SK-N-SH (cell line): ENCODE measurements at regions not wholly inside any gene's neighbourhood (a gene's known extent, or its start where the extent isn't known, plus 50 kb on each side); places are given as distances from the start of the nearest gene placed in this dataset.

ENCODE experiments used
- CTCF ChIA-PET: fragments of 300-600, 350-600 bp; formaldehyde crosslinking; extraction: SDS; loops from one replicate; lab custom pipeline; 2021; lab: Yijun Ruan, JAX
- POLR2A ChIA-PET: fragments of 350-600 bp; sonication (Branson Sonifier 250); formaldehyde crosslinking; extraction: SDS; loops from one replicate; lab custom pipeline; 2020; ENCODE audit warnings: antibody characterized with exemption, inconsistent platforms; lab: Yijun Ruan, JAX
- DNase-seq: peaks from one replicate; pipeline ENCODE4 v3.0.0; 2012
- H2AFZ ChIP-seq: fragments of 200-600 bp; sonication (generic); 2 replicates; pipeline ENCODE4 v1.8.1; 2016; ENCODE audit warnings: antibody characterized with exemption, mild to moderate bottlenecking, low read depth
- H3F3A ChIP-seq: fragments of 200-600 bp; sonication (generic); replicated peaks from 2 replicates; pipeline ENCODE3; 2016; ENCODE audit warnings: antibody characterized with exemption, mild to moderate bottlenecking; ENCODE audit not compliant: insufficient read depth
- H3K27ac ChIP-seq, 2 experiments: fragments of 200-500 bp in 1 of 2; fragments of 200-600 bp in 1 of 2; sonication (Bioruptor generic) in 1 of 2; sonication (generic), shearing (Covaris generic) in 1 of 2; 2 replicates each; pipeline versions ENCODE4 v1.5.1 to v1.6.1; 2014 to 2016; ENCODE audit warnings: low read depth in 2 of 2, inconsistent platforms in 1 of 2, low read length in 1 of 2, mild to moderate bottlenecking in 1 of 2, mixed read lengths in 1 of 2
- H3K27me3 ChIP-seq: fragments of 200-600 bp; sonication (generic), shearing (Covaris generic); 2 replicates; pipeline ENCODE4 v1.6.1; 2016; ENCODE audit warnings: mixed run types; ENCODE audit not compliant: insufficient read depth
- H3K36me3 ChIP-seq, 2 experiments: fragments of 200-500 bp in 1 of 2; fragments of 200-600 bp in 1 of 2; sonication (Bioruptor generic) in 1 of 2; sonication (generic) in 1 of 2; replicated peaks in 1 of 2; 2 replicates each; pipeline versions ENCODE3 to v1.5.1; 2014 to 2016; ENCODE audit warnings: low read length in 1 of 2, mild to moderate bottlenecking in 1 of 2; ENCODE audit not compliant: insufficient read depth in 2 of 2, control insufficient read depth in 1 of 2
- H3K4me1 ChIP-seq, 2 experiments: fragments of 200-500 bp in 1 of 2; fragments of 200-600 bp in 1 of 2; sonication (Bioruptor generic) in 1 of 2; sonication (generic), shearing (Covaris generic) in 1 of 2; 2 replicates each; pipeline versions ENCODE4 v1.5.1 to v1.6.1; 2014 to 2016; ENCODE audit warnings: low read depth in 1 of 2, low read length in 1 of 2, mixed run types in 1 of 2; ENCODE audit not compliant: insufficient read depth in 2 of 2, control insufficient read depth in 1 of 2
- H3K4me2 ChIP-seq: fragments of 200-600 bp; sonication (generic), shearing (Covaris generic); 2 replicates; pipeline ENCODE4 v1.6.1; 2017; ENCODE audit warnings: mixed run types
- H3K4me3 ChIP-seq, 2 experiments: fragments of 200-500 bp in 1 of 2; fragments of 200-600 bp in 1 of 2; sonication (Bioruptor generic) in 1 of 2; sonication (generic), shearing (Covaris generic) in 1 of 2; 2 replicates each; pipeline versions ENCODE4 v1.5.1 to v1.8.1; 2014 to 2016; ENCODE audit warnings: low read depth in 2 of 2, inconsistent platforms in 1 of 2, low read length in 1 of 2, mild to moderate bottlenecking in 1 of 2, mixed read lengths in 1 of 2, moderate library complexity in 1 of 2
- H3K79me2 ChIP-seq: fragments of 200-600 bp; sonication (generic); 2 replicates; pipeline ENCODE4 v1.8.1; 2017; ENCODE audit warnings: mild to moderate bottlenecking; ENCODE audit not compliant: insufficient read depth
- H3K9ac ChIP-seq: fragments of 200-600 bp; sonication (generic); 2 replicates; pipeline ENCODE4 v1.6.1; 2017; ENCODE audit warnings: mixed run types
- H3K9me2 ChIP-seq: fragments of 200-600 bp; sonication (generic); 2 replicates; pipeline ENCODE4 v1.6.1; 2017; ENCODE audit warnings: mixed run types
- H3K9me3 ChIP-seq: fragments of 200-600 bp; sonication (generic); 2 replicates; pipeline ENCODE4 v1.6.1; 2017; ENCODE audit warnings: mixed run types, mild to moderate bottlenecking, moderate library complexity
- H4K20me1 ChIP-seq: fragments of 200-600 bp; sonication (generic); 2 replicates; pipeline ENCODE4 v1.6.1; 2017; ENCODE audit warnings: mild to moderate bottlenecking, mixed run types; ENCODE audit not compliant: insufficient read depth
- CHD2 ChIP-seq: fragments of 150-350 bp; IDR thresholded peaks from 2 replicates; pipeline ENCODE4 v1.6.1; 2018; ENCODE audit warnings: low read length; ENCODE audit not compliant: partially characterized antibody
- ELF1 ChIP-seq: IDR thresholded peaks from 2 replicates; pipeline ENCODE4 v1.4.0; 2012
- EP300 ChIP-seq, 2 experiments: IDR thresholded peaks; 2 replicates each; pipeline versions ENCODE4 v1.4.0 to v1.6.1; 2012; ENCODE audit warnings: borderline replicate concordance in 1 of 2, low read depth in 1 of 2, low read length in 1 of 2
- FOXJ3 ChIP-seq: sonication (generic); formaldehyde crosslinking; IDR thresholded peaks from 2 replicates; pipeline ENCODE4 v1.5.1; 2020; ENCODE audit warnings: mild to moderate bottlenecking, missing genetic modification reagents
- MEF2A ChIP-seq: IDR thresholded peaks from 2 replicates; pipeline ENCODE4 v1.4.0; 2012; ENCODE audit warnings: low read depth, borderline replicate concordance
- MXI1 ChIP-seq: IDR thresholded peaks from 2 replicates; pipeline ENCODE4 v1.6.1; 2012; ENCODE audit warnings: mild to moderate bottlenecking, low read depth, low read length, improper control_type of control experiment
- NFIC ChIP-seq: IDR thresholded peaks from 2 replicates; pipeline ENCODE4 v1.4.0; 2012; ENCODE audit warnings: borderline replicate concordance
- NRF1 ChIP-seq: IDR thresholded peaks from 2 replicates; pipeline ENCODE4 v1.6.1; 2012; ENCODE audit warnings: low read depth, mild to moderate bottlenecking, low read length
- POLR2AphosphoS5 ChIP-seq: IDR thresholded peaks from 2 replicates; pipeline ENCODE4 v1.6.1; 2012; ENCODE audit warnings: low read depth, low read length
- RFX5 ChIP-seq: IDR thresholded peaks from 2 replicates; pipeline ENCODE4 v1.6.1; 2012; ENCODE audit warnings: mild to moderate bottlenecking, improper control_type of control experiment, low read length
- SIN3A ChIP-seq: IDR thresholded peaks from 2 replicates; pipeline ENCODE4 v1.6.1; 2012; ENCODE audit warnings: low read depth, mild to moderate bottlenecking, low read length, moderate library complexity, borderline replicate concordance
- TAF1 ChIP-seq: IDR thresholded peaks from 2 replicates; pipeline ENCODE4 v1.6.1; 2012; ENCODE audit warnings: low read depth, mild to moderate bottlenecking, low read length, moderate library complexity, borderline replicate concordance
- TCF12 ChIP-seq: IDR thresholded peaks from 2 replicates; pipeline ENCODE4 v1.4.0; 2012
- WGBS: methylation state at CpG from one replicate; pipeline ENCODE4 v1.1.6; 2017; ENCODE audit warnings: low lambda C conversion rate; 5-methylcytosine and 5-hydroxymethylcytosine counted together
- TF ChIP-seq, protein P1 (sequence below): fragments of 150-350 bp; IDR thresholded peaks from 2 replicates; pipeline ENCODE4 v1.6.1; 2016; ENCODE audit warnings: mild to moderate bottlenecking, low read depth, low read length
- TF ChIP-seq, protein P2 (sequence below): IDR thresholded peaks from 2 replicates; pipeline ENCODE4; 2012
- TF ChIP-seq, protein P3 (sequence below): IDR thresholded peaks from 2 replicates; pipeline ENCODE4 v1.4.0; 2012; ENCODE audit warnings: low read depth, borderline replicate concordance
- TF ChIP-seq, protein P4 (sequence below): IDR thresholded peaks from 2 replicates; pipeline ENCODE4 v1.6.1; 2012; ENCODE audit warnings: mild to moderate bottlenecking, low read depth, low read length, moderate library complexity

DNA sequence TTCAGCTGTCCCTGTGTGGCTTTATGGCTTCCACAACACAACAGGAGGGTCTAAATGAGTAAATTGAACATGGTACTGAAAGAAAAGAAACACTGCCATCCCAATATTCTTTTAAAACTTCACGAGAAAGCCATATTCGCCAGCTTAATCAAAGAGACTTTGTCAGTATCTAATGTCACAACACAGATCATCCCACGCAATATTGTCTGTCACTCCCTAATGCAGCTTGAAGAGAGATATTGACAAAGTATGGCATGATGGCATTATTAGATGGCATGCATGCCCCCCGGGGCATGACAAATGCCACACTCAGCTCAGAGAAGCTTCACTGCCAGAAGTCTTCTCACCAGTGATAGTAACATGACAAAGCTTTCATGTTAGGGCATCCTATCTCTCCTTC lies 197.8 kb downstream of the TTC8 start:
- H3F3A ChIP-seq, result no peaks in the 10 kb centered on the region
- no peak overlapping the region for H3K27ac ChIP-seq
- ChIA-PET CTCF (interaction anchor here (2.8 kb wide), 1 partner anchor 18 kb away, joined by 13 read pairs; no protein-coding TSS in a partner anchor), POLR2A (no interaction called here)
- no peak overlapping the region for H3K4me3 ChIP-seq
- TF ChIP-seq, protein P1, sequence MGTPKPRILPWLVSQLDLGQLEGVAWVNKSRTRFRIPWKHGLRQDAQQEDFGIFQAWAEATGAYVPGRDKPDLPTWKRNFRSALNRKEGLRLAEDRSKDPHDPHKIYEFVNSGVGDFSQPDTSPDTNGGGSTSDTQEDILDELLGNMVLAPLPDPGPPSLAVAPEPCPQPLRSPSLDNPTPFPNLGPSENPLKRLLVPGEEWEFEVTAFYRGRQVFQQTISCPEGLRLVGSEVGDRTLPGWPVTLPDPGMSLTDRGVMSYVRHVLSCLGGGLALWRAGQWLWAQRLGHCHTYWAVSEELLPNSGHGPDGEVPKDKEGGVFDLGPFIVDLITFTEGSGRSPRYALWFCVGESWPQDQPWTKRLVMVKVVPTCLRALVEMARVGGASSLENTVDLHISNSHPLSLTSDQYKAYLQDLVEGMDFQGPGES, result no peak
- TF ChIP-seq RFX5 (no peak), NRF1 (no peak), MEF2A (no peak), TAF1 (no peak), SIN3A (no peak), MXI1 (no peak), EP300 (IDR thresholded peaks at IDR 0.05; ENCODE audit: borderline replicate concordance in 1 of 2, low read depth in 1 of 2, low read length in 1 of 2) (no peak), NFIC (no peak), ELF1 (no peak), CHD2 (no peak)
- TF ChIP-seq, protein P2, sequence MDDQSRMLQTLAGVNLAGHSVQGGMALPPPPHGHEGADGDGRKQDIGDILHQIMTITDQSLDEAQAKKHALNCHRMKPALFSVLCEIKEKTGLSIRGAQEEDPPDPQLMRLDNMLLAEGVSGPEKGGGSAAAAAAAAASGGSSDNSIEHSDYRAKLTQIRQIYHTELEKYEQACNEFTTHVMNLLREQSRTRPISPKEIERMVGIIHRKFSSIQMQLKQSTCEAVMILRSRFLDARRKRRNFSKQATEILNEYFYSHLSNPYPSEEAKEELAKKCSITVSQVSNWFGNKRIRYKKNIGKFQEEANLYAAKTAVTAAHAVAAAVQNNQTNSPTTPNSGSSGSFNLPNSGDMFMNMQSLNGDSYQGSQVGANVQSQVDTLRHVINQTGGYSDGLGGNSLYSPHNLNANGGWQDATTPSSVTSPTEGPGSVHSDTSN, result no peak
- TF ChIP-seq, protein P3, sequence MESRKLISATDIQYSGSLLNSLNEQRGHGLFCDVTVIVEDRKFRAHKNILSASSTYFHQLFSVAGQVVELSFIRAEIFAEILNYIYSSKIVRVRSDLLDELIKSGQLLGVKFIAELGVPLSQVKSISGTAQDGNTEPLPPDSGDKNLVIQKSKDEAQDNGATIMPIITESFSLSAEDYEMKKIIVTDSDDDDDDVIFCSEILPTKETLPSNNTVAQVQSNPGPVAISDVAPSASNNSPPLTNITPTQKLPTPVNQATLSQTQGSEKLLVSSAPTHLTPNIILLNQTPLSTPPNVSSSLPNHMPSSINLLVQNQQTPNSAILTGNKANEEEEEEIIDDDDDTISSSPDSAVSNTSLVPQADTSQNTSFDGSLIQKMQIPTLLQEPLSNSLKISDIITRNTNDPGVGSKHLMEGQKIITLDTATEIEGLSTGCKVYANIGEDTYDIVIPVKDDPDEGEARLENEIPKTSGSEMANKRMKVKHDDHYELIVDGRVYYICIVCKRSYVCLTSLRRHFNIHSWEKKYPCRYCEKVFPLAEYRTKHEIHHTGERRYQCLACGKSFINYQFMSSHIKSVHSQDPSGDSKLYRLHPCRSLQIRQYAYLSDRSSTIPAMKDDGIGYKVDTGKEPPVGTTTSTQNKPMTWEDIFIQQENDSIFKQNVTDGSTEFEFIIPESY, result no peak
- H3K9me2 ChIP-seq, result no peaks in the 10 kb centered on the region
- WGBS, result 52% methylated on average over 4 of the region's 4 CpGs
- H3K27me3 ChIP-seq, result no peaks in the 10 kb centered on the region
- no peaks in the 10 kb centered on the region for H4K20me1 ChIP-seq
- no peak overlapping the region for H3K9ac ChIP-seq
- DNase-seq, result no peak
- no peaks in the 10 kb centered on the region for H3K9me3 ChIP-seq
- no peaks in the 10 kb centered on the region for H3K36me3 ChIP-seq
- no peaks in the 10 kb centered on the region for H3K79me2 ChIP-seq
- H3K4me1 ChIP-seq, result no peaks in the 10 kb centered on the region; a peak in 1 of 4 replicates
- H3K4me2 ChIP-seq, result no peak overlapping the region
- no peak overlapping the region for H2AFZ ChIP-seq

DNA sequence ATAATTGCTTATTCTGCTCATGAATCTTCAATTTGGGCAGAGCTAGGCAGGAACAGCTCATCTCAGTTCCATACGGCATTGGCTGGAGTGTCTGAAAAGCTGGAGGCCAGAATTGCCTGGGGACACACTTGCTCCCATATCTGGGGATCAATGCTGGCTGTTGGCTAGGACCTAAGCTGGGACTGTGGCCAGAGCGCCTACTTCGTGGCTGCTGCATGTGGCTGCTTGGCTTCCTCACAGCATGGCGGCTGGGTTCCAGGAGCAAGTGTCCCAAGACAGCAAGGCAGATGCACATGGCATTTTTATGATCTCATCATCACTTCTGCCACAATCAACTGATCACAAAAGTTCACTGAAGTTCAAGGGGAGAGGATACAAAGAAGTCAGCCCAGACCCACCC lies 200.2 kb downstream of the TTC8 start:
- Histone ChIP-seq H2AFZ (no peak overlapping the region), H3K9me2 (no peaks in the 10 kb centered on the region), H3K9me3 (no peaks in the 10 kb centered on the region), H3K4me2 (no peak overlapping the region), H3K4me3 (no peak overlapping the region), H3K79me2 (no peaks in the 10 kb centered on the region), H4K20me1 (no peaks in the 10 kb centered on the region), H3K9ac (no peak overlapping the region), H3K27ac (no peak overlapping the region), H3K4me1 (peaks cover 0 to under 1% of the 10 kb centered on the region in 2 experiments; a peak in 1 of 4 replicates), H3K36me3 (no peaks in the 10 kb centered on the region), H3F3A (no peaks in the 10 kb centered on the region), H3K27me3 (no peaks in the 10 kb centered on the region)
- DNase-seq, result no peak
- WGBS, result 50% methylated on average over 1 of the region's 4 CpGs
- ChIA-PET POLR2A (no interaction called here), CTCF (no interaction called here)
- TF ChIP-seq, protein P1, result no peak
- no peak for TF ChIP-seq EP300 (IDR thresholded peaks at IDR 0.05; ENCODE audit: borderline replicate concordance in 1 of 2, low read depth in 1 of 2, low read length in 1 of 2)
- TF ChIP-seq SIN3A, result no peak
- TF ChIP-seq TCF12, result no peak
- no peak for TF ChIP-seq FOXJ3 (CRISPR knock-in tag)
- no peak for TF ChIP-seq POLR2AphosphoS5
- TF ChIP-seq, protein P4, sequence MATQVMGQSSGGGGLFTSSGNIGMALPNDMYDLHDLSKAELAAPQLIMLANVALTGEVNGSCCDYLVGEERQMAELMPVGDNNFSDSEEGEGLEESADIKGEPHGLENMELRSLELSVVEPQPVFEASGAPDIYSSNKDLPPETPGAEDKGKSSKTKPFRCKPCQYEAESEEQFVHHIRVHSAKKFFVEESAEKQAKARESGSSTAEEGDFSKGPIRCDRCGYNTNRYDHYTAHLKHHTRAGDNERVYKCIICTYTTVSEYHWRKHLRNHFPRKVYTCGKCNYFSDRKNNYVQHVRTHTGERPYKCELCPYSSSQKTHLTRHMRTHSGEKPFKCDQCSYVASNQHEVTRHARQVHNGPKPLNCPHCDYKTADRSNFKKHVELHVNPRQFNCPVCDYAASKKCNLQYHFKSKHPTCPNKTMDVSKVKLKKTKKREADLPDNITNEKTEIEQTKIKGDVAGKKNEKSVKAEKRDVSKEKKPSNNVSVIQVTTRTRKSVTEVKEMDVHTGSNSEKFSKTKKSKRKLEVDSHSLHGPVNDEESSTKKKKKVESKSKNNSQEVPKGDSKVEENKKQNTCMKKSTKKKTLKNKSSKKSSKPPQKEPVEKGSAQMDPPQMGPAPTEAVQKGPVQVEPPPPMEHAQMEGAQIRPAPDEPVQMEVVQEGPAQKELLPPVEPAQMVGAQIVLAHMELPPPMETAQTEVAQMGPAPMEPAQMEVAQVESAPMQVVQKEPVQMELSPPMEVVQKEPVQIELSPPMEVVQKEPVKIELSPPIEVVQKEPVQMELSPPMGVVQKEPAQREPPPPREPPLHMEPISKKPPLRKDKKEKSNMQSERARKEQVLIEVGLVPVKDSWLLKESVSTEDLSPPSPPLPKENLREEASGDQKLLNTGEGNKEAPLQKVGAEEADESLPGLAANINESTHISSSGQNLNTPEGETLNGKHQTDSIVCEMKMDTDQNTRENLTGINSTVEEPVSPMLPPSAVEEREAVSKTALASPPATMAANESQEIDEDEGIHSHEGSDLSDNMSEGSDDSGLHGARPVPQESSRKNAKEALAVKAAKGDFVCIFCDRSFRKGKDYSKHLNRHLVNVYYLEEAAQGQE, result no peak
- TF ChIP-seq, protein P2, result no peak
- no peak for TF ChIP-seq ELF1
- no peak for TF ChIP-seq CHD2
